NCI-H187 (cell line): ENCODE measurements at regions not wholly inside any gene's neighbourhood (a gene's known extent, or its start where the extent isn't known, plus 50 kb on each side); places are given as distances from the start of the nearest gene placed in this dataset.
"Not testable (repeated sequence)": the region's sequence is repeated elsewhere in the genome, so short reads cannot be mapped to it uniquely, and the experiment has no call there.

Experiments
- DNase-seq, 2 experiments: peaks; one replicate each; lab custom pipeline; 2025; lab: John Stamatoyannopoulos, UW

- no peak for DNase-seq
Measured at GRCh38 chr3:127440384-127440783, 150.1 kb downstream of the TPRA1 start.

- DNase-seq: no peak
Measured at GRCh38 chr3:127439621-127440020, 150.9 kb downstream of the TPRA1 start.

GRCh38 chr3:127438951-127439350 is 151.1 kb upstream of the PRR20G start:
- no peak for DNase-seq

- no peak for DNase-seq
Measured at GRCh38 chr3:127438371-127438770, 150.5 kb upstream of the PRR20G start.

GRCh38 chr3:127435299-127435698 is 147.5 kb upstream of the PRR20G start:
- DNase-seq: not testable (repeated sequence)

GRCh38 chr3:127431066-127431465 is 143.2 kb upstream of the PRR20G start:
- peak in 1 of 2 experiments; percentile 41 for DNase-seq

- no peak for DNase-seq
Measured at GRCh38 chr3:127428344-127428997, 140.6 kb upstream of the PRR20G start.

GRCh38 chr3:127427666-127428065 is 139.8 kb upstream of the PRR20G start:
- no peak for DNase-seq

GRCh38 chr3:127427156-127427555 is 139.3 kb upstream of the PRR20G start:
- no peak for DNase-seq

- DNase-seq: no peak
Measured at GRCh38 chr3:127426444-127427153, 138.8 kb upstream of the PRR20G start.

GRCh38 chr3:127425505-127426443 is 137.9 kb upstream of the PRR20G start:
- peak; percentile 13 to 25 for DNase-seq

GRCh38 chr3:127424766-127425504 is 137.1 kb upstream of the PRR20G start:
- DNase-seq: no peak

GRCh38 chr3:127423856-127424765 is 136.3 kb upstream of the PRR20G start:
- no peak for DNase-seq

GRCh38 chr3:127422663-127423375 is 135.0 kb upstream of the PRR20G start:
- no peak for DNase-seq

GRCh38 chr3:127421943-127422662 is 134.3 kb upstream of the PRR20G start:
- no peak for DNase-seq

- DNase-seq: no peak
Measured at GRCh38 chr3:127420829-127421228, 133.0 kb upstream of the PRR20G start.

GRCh38 chr3:127419641-127420553 is 132.1 kb upstream of the PRR20G start:
- no peak for DNase-seq

- peak; percentile 76 to 90 for DNase-seq
Measured at GRCh38 chr3:127419182-127419581, 131.3 kb upstream of the PRR20G start.
